ENCODE measurements at regions not wholly inside any gene's neighbourhood (a gene's known extent, or its start where the extent isn't known, plus 50 kb on each side); places are given as distances from the start of the nearest gene placed in this dataset.

GRCh38 chr7:86199881-86200614, 443.7 kb upstream of the GRM3 start:
- 60% methylated on average over 3 of the region's 3 CpGs for WGBS
- Histone ChIP-seq H3K9me3 (ENCODE audit: control insufficient read depth in 4 of 4, low read length in 3 of 4) (peaks cover 0 to 15% (median 6%) of the 10 kb centered on the region in 4 donors), H3K4me3 (ENCODE audit: low read depth in 1 of 3, low read length in 3 of 3) (no peak overlapping the region), H3K36me3 (ENCODE audit: control insufficient read depth in 4 of 4, insufficient read depth in 3 of 4, low read depth in 1 of 4, low read length in 3 of 4) (no peaks in the 10 kb centered on the region), H3K4me1 (ENCODE audit: control insufficient read depth in 4 of 4, insufficient read depth in 4 of 4, low read length in 3 of 4) (no peaks in the 10 kb centered on the region), H3K9ac (ENCODE audit: low read depth in 1 of 2, low read length in 2 of 2) (no peak overlapping the region), H3K27ac (ENCODE audit: low read depth in 1 of 2, low read length in 2 of 2) (no peak overlapping the region), H3K27me3 (ENCODE audit: control insufficient read depth in 4 of 4, insufficient read depth in 4 of 4, low read length in 3 of 4) (no peaks in the 10 kb centered on the region)
- DNase-seq (ENCODE audit: low spot score), result no peak
- TF ChIP-seq ZBTB33 (IDR thresholded peaks at IDR 0.05) (no peak), REST (IDR thresholded peaks at IDR 0.05) (no peak), FOXA1 (IDR thresholded peaks at IDR 0.05) (no peak), TAF1 (conservative IDR thresholded peaks at IDR 0.05) (no peak), CTCF (IDR thresholded peaks at IDR 0.05; ENCODE audit: low read depth, low read length, missing input control) (no peak)

GRCh38 chr7:86190351-86190750, 453.4 kb upstream of the GRM3 start:
- Histone ChIP-seq H3K9me3 (ENCODE audit: control insufficient read depth in 4 of 4, low read length in 3 of 4) (no peaks in the 10 kb centered on the region), H3K27ac (ENCODE audit: low read depth in 1 of 2, low read length in 2 of 2) (no peak overlapping the region), H3K4me1 (ENCODE audit: control insufficient read depth in 4 of 4, insufficient read depth in 4 of 4, low read length in 3 of 4) (no peaks in the 10 kb centered on the region), H3K4me3 (ENCODE audit: low read depth in 1 of 3, low read length in 3 of 3) (no peak overlapping the region), H3K9ac (ENCODE audit: low read depth in 1 of 2, low read length in 2 of 2) (no peak overlapping the region), H3K27me3 (ENCODE audit: control insufficient read depth in 4 of 4, insufficient read depth in 4 of 4, low read length in 3 of 4) (no peaks in the 10 kb centered on the region), H3K36me3 (ENCODE audit: control insufficient read depth in 4 of 4, insufficient read depth in 3 of 4, low read depth in 1 of 4, low read length in 3 of 4) (no peaks in the 10 kb centered on the region)
- DNase-seq (ENCODE audit: low spot score), result no peak
- no peak for TF ChIP-seq HNF4A (conservative IDR thresholded peaks at IDR 0.05)
- no peak for TF ChIP-seq ZBTB33 (IDR thresholded peaks at IDR 0.05)
- TF ChIP-seq HNF4G (IDR thresholded peaks at IDR 0.05), result no peak
- no peak for TF ChIP-seq RAD21 (IDR thresholded peaks at IDR 0.05)
- TF ChIP-seq MAX (IDR thresholded peaks at IDR 0.05), result no peak
- TF ChIP-seq TAF1 (conservative IDR thresholded peaks at IDR 0.05), result no peak
- TF ChIP-seq EGR1 (IDR thresholded peaks at IDR 0.05; ENCODE audit: low read depth in 2 of 2), result no peak
- TF ChIP-seq FOXA2 (IDR thresholded peaks at IDR 0.05), result no peak
- no peak for TF ChIP-seq NR2F2 (IDR thresholded peaks at IDR 0.05)
- no peak for TF ChIP-seq REST (IDR thresholded peaks at IDR 0.05)
- TF ChIP-seq FOXA1 (IDR thresholded peaks at IDR 0.05), result no peak
- no peak for TF ChIP-seq ATF3 (IDR thresholded peaks at IDR 0.05)
- TF ChIP-seq CTCF (IDR thresholded peaks at IDR 0.05; ENCODE audit: low read depth, low read length, missing input control), result no peak
- TF ChIP-seq YY1 (IDR thresholded peaks at IDR 0.05), result no peak

Data from liver (tissue), 8 donors.